Adrenal gland (tissue), 9 donors: ENCODE measurements at regions not wholly inside any gene's neighbourhood (a gene's known extent, or its start where the extent isn't known, plus 50 kb on each side); places are given as distances from the start of the nearest gene placed in this dataset.

ENCODE experiments used
- DNase-seq, 7 donors: peaks; one replicate each; pipeline ENCODE4 v3.0.0-alpha.2; 2019 to 2020
- H3K27ac ChIP-seq, 5 donors: fragments of 200-600 bp; sonication (generic) in 4 of 5; 1 replicate in 3 of 5; 2 replicates in 2 of 5; pipeline versions ENCODE4 v1.5.1 to v1.8.0; 2016 to 2020; ENCODE audit warnings: mild to moderate bottlenecking in 1 of 5
- H3K27me3 ChIP-seq: fragments of 200-600 bp; 2 replicates; pipeline ENCODE4 v1.8.0; 2021
- H3K36me3 ChIP-seq, 2 donors: fragments of 200-600 bp; replicated peaks in 1 of 2; 1 replicate in 1 of 2; 2 replicates in 1 of 2; pipeline versions ENCODE4 v1.5.1 to v1.8.0; 2018 to 2022
- H3K4me1 ChIP-seq, 2 donors: fragments of 200-600 bp; replicated peaks in 1 of 2; 1 replicate in 1 of 2; 2 replicates in 1 of 2; pipeline versions ENCODE4 v1.5.1 to v1.8.0; 2018 to 2021
- H3K4me3 ChIP-seq, 4 donors: fragments of 200-600 bp; sonication (generic) in 3 of 4; one replicate each; pipeline ENCODE4 v1.5.1; 2016 to 2018
- H3K9me3 ChIP-seq, 3 donors: fragments of 200-600 bp; sonication (generic) in 1 of 3; replicated peaks in 1 of 3; 1 replicate in 2 of 3; 2 replicates in 1 of 3; pipeline versions ENCODE4 v1.5.1 to v1.8.0; 2016 to 2021
- CTCF ChIP-seq, 6 experiments: fragments of 450-650 bp in 4 of 6; fragments of 200-600 bp in 2 of 6; sonication (generic) in 1 of 6; IDR thresholded peaks; 1 replicate in 5 of 6; 2 replicates in 1 of 6; pipeline versions ENCODE4 v1.5.1 to v1.8.0; 2016 to 2021; ENCODE audit warnings: antibody characterized with exemption in 6 of 6, mild to moderate bottlenecking in 2 of 6, moderate library complexity in 1 of 6
- POLR2A ChIP-seq, 2 donors: fragments of 450-650 bp; IDR thresholded peaks; one replicate each; pipeline ENCODE4 v1.6.1; 2017; ENCODE audit warnings: antibody characterized with exemption in 2 of 2, mild to moderate bottlenecking in 2 of 2, moderate library complexity in 1 of 2
- WGBS, 4 donors: extraction: QIAGEN DNeasy Blood & Tissue Kit in 2 of 4; methylation state at CpG; one replicate each; pipeline versions ENCODE4 v1.1.5 to v1.1.7; 2013 to 2017; 5-methylcytosine and 5-hydroxymethylcytosine counted together
- intact Hi-C, 2 donors: fragments of 100-400 bp; cut with DNase I; formaldehyde crosslinking; loops; one replicate each; pipeline versions ENCODE4 v1.14.1 to v1.15.0; 2022 to 2023
- donor health status: healthy with polysubstance abuse.
- donor health status: Bipolar disorder and iron deficiency.
- donor health status: DM: yes; HTN: yes; CAD: no.
- donor health status: DM: no; HTN: no; CAD: no.
- donor health status: DM: no; HTN: no; CAD: no.

- TF ChIP-seq POLR2A (IDR thresholded peaks at IDR 0.05) (no peak), CTCF (IDR thresholded peaks at IDR 0.05) (no peak)
- intact Hi-C loops, result no loop called here
- Histone ChIP-seq H3K36me3 (no peaks in the 10 kb centered on the region), H3K4me3 (no peak overlapping the region), H3K4me1 (peaks cover 0 to 12% of the 10 kb centered on the region in 2 donors), H3K27me3 (no peaks in the 10 kb centered on the region), H3K27ac (no peak overlapping the region), H3K9me3 (no peaks in the 10 kb centered on the region)
- 71 to 83% (median 76%) methylated on average over 2 of the region's 2 CpGs for WGBS, 4 donors
- no peak for DNase-seq
These were observed 384.2 kb upstream of the ZNF462 start for GRCh38 chr9:106478727-106479126.

GRCh38 chr9:106479679-106480078 is 383.3 kb upstream of the ZNF462 start:
- Histone ChIP-seq H3K27me3 (no peaks in the 10 kb centered on the region), H3K4me3 (no peak overlapping the region), H3K4me1 (peaks cover 0 to 12% of the 10 kb centered on the region in 2 donors), H3K36me3 (no peaks in the 10 kb centered on the region), H3K27ac (no peak overlapping the region), H3K9me3 (no peaks in the 10 kb centered on the region)
- WGBS, 4 donors, result 39 to 53% (median 42%) methylated on average over 5 of the region's 5 CpGs
- intact Hi-C loops, result no loop called here
- DNase-seq, result peak; percentile 22 to 70 (median 58)
- no peak for TF ChIP-seq CTCF (IDR thresholded peaks at IDR 0.05)
- TF ChIP-seq POLR2A (IDR thresholded peaks at IDR 0.05), result no peak

GRCh38 chr9:106481013-106481609 is 381.9 kb upstream of the ZNF462 start:
- Histone ChIP-seq H3K36me3 (no peaks in the 10 kb centered on the region), H3K27ac (no peak overlapping the region), H3K27me3 (no peaks in the 10 kb centered on the region), H3K4me1 (peaks cover 0 to 12% of the 10 kb centered on the region in 2 donors), H3K9me3 (no peaks in the 10 kb centered on the region), H3K4me3 (no peak overlapping the region)
- TF ChIP-seq POLR2A (IDR thresholded peaks at IDR 0.05) (no peak), CTCF (IDR thresholded peaks at IDR 0.05) (no peak)
- 76 to 79% (median 78%) methylated on average over 5 of the region's 5 CpGs for WGBS, 4 donors
- intact Hi-C loops, result no loop called here
- DNase-seq, result no peak

- no peak for DNase-seq
- no peak for TF ChIP-seq POLR2A (IDR thresholded peaks at IDR 0.05)
- no peak for TF ChIP-seq CTCF (IDR thresholded peaks at IDR 0.05)
- no peaks in the 10 kb centered on the region for H3K27me3 ChIP-seq
- intact Hi-C loops, result no loop called here
- H3K9me3 ChIP-seq, result no peaks in the 10 kb centered on the region
- H3K4me3 ChIP-seq, result no peak overlapping the region
- no peaks in the 10 kb centered on the region for H3K36me3 ChIP-seq
- peaks cover 0 to 12% of the 10 kb centered on the region in 2 donors for H3K4me1 ChIP-seq
- H3K27ac ChIP-seq, result no peak overlapping the region
These were observed 380.2 kb upstream of the ZNF462 start for GRCh38 chr9:106482733-106483132.
